Thyroid gland (tissue), 4 donors: ENCODE measurements at regions not wholly inside any gene's neighbourhood (a gene's known extent, or its start where the extent isn't known, plus 50 kb on each side); places are given as distances from the start of the nearest gene placed in this dataset.

ENCODE experiments used
- POLR2A ChIP-seq, 2 donors: fragments of 450-650 bp; IDR thresholded peaks; one replicate each; pipeline ENCODE4 v1.6.1; 2017; ENCODE audit warnings: antibody characterized with exemption in 2 of 2, mild to moderate bottlenecking in 2 of 2, moderate library complexity in 1 of 2
- TF ChIP-seq, protein P1 (sequence below), 6 experiments: fragments of 200-600 bp in 3 of 6; fragments of 450-650 bp in 3 of 6; sonication (generic) in 3 of 6; IDR thresholded peaks; one replicate each; pipeline ENCODE4 v1.5.1; 2016 to 2019; ENCODE audit warnings: antibody characterized with exemption in 6 of 6, mild to moderate bottlenecking in 2 of 6, inconsistent platforms in 1 of 6, moderate library complexity in 1 of 6

DNA sequence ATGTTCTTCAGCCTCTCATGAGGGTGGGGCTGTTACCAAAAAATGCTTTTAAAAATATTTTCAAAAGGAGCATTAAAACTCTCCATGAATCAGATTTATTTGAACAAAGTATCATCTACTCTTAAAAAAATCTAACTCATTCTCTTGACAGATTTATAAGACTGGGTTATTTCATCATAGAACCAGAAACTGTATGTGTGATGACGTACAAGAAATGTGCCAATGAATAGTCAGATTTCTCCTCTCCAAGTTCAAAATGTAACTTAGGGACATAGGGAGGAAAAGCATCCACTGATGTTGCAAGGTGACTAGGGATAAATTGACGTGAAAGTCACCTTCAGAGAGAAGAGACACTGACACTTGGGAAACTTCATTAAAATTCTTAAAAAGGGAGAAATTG, 89.1 kb upstream of the CLNK start:
- TF ChIP-seq, protein P1, sequence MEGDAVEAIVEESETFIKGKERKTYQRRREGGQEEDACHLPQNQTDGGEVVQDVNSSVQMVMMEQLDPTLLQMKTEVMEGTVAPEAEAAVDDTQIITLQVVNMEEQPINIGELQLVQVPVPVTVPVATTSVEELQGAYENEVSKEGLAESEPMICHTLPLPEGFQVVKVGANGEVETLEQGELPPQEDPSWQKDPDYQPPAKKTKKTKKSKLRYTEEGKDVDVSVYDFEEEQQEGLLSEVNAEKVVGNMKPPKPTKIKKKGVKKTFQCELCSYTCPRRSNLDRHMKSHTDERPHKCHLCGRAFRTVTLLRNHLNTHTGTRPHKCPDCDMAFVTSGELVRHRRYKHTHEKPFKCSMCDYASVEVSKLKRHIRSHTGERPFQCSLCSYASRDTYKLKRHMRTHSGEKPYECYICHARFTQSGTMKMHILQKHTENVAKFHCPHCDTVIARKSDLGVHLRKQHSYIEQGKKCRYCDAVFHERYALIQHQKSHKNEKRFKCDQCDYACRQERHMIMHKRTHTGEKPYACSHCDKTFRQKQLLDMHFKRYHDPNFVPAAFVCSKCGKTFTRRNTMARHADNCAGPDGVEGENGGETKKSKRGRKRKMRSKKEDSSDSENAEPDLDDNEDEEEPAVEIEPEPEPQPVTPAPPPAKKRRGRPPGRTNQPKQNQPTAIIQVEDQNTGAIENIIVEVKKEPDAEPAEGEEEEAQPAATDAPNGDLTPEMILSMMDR (IDR thresholded peaks at IDR 0.05), result no peak
- no peak for TF ChIP-seq POLR2A (IDR thresholded peaks at IDR 0.05)
